Stimulated activated CD8-positive, alpha-beta memory T cell treated with anti-CD3 and anti-CD28 coated beads, Interleukin-12 subunit alpha, Interleukin-12 subunit beta, amount 100 ng/mL, for 4 hours (primary cell): ENCODE measurements at regions not wholly inside any gene's neighbourhood (a gene's known extent, or its start where the extent isn't known, plus 50 kb on each side); places are given as distances from the start of the nearest gene placed in this dataset.
"Not testable (repeated sequence)": the region's sequence is repeated elsewhere in the genome, so short reads cannot be mapped to it uniquely, and the experiment has no call there.

Source experiments
- DNase-seq: peaks from one replicate; pipeline ENCODE4 v3.0.0-alpha.2; 2020; ENCODE audit warnings: low read depth

DNA sequence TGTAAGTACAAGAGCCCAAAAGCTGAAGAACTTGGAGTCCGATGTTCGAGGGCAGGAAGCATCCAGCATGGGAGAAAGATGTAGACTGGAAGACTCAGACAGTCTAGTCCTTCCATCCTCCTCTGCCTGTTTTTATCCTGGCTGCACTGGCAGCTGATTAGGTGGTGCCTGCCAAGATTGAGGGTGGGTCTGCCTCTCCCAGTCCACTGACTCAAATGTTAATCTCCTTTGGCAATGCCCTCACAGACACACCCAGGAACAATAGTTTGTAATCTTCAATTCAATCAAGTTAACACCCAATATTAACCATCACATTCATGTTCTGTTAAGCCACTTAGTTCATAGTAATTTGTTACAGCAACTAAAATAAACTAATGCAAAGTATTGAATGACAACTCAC is 904.4 kb upstream of the HS3ST1 start:
- not testable (repeated sequence) for DNase-seq

DNA sequence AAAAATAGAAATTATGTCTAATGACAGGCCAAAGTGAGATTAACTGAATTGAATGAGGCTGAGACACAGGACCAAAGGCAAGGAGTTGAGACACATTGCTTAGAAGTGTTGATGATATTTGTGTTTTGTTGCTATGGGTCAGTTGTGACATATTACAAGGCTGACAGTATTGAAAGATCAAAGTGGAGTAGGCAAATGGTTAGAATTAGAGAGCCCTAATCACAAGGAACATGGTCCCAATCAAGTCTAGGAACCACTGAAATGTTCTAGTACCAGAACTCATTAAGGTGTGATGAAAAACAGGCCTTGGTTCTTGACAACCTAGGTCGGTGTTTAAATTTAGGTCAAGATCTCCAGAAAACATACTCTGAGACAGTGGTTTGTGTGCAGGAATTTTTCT is 896.3 kb upstream of the HS3ST1 start:
- no peak for DNase-seq

DNA sequence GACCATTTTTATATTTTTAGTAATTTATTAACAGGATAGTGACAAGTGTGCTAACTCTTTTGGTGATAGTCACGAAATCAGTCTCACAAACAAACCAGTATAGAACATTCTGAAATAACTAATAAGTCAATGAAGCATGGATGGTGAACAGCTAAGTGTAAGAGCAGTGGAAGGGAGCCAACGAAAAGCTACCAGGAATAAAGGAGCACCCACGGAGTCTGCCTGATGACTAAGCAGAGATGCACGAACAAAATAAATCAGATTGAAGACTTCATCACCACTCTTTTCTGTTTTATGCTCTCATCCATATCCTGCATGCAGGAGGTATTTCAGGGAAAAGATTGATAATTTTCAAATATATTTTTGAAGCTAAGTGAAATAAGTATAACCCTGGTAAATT is 891.1 kb upstream of the HS3ST1 start:
- no peak for DNase-seq

DNA sequence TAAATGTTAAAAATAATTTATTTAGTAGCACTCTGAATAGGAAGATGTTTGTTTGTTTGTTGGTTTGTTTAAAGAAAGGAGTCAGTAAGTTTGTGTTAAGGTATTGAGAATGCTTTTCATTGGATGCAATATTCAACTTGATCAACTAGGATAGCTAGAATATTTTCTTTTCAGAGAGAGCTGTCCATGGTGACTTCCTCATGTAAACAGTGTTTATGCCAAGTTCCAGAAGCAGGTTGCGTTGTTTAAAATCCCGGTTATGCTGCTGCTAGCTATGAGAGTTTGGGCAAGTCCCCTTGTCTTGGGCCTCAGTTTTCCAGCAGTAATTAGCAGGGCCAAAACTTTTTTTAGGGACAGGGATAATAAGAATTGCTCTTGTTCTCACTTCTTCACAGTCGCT is 876.2 kb upstream of the HS3ST1 start:
- no peak for DNase-seq

DNA sequence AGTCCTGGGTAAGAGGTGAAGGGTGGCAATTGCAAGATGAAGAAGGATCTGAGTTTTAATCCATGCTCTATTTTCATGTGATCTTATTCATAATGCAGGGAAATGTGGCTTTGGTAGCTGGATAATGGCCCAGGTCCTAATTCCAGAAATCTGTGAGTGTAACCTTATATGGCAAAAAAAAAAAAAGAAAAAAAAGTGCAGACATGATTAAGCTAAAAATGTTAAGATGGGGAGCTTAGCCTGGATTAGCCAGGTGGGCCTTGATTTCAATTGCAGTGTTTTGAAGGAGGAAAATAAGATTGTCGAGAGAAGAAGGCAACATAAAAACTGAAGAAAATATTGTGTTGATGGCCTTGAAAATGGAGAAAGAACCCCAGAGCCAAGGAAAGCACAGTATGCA is 867.7 kb upstream of the HS3ST1 start:
- DNase-seq, result no peak

DNA sequence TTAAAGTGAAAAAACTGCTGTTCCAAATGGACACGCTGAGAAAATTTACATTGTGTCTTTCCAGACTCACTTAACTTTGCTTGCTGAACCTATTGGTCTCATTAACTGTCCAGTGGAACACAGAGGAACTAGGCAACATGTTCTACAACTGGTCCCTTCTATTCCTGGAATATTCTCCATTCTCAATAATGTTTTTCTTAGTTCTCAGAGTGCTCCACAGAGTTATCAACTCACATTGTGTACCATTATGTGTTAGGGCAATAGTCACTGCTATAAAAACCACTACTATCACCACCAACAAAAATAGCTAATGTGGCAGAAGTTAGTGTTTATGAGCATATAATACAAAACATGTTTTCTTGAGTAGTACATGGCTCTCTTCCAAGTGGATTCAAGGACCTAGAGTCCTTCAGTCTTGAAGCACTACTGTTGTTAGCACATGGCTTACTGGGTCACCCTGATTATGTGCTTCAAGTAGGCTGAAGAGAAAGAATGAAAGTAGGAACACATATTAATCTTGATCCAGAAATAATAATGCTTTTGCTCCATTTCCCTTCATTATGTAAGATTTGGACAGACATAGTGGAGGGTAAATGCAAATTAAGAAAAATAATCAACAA is 865.3 kb upstream of the HS3ST1 start:
- DNase-seq, result no peak

DNA sequence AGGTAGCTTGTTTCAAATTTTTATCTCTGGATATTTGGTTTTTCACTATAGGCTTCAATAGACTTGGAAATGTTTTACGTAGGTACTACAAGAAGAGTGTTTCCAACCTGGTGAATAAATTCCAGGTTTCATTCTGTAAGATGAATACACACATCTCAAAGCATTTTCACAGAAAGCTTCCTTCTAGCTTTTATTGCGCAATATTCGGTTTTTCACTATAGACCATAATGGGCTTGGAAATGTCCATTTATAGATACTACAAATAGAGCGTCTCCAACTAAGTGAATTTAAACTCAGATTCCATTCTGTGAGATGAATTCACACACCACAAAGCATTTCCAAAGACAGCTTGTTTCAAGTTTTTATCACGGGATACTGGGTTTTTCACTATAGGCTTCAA is 857.7 kb upstream of the HS3ST1 start:
- no peak for DNase-seq

DNA sequence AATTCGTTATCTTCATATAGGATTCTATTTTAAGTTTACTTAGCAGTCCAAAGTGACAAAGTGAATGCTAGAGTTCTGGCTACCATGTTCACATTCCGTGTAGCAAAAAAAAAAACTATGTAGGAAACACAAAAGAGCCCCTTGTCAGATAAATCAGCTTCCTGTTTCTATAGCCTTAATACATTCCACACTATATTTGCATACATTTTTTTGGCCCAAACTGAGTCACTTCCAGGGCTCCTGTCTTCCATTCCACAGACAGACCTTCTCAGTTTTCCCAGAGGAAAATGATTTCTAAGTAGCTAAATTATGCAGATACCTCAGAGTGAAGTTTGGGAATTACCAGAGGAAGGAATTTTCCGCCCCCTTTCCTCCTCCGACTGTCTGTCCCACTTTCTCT is 841.9 kb upstream of the HS3ST1 start:
- no peak for DNase-seq

DNA sequence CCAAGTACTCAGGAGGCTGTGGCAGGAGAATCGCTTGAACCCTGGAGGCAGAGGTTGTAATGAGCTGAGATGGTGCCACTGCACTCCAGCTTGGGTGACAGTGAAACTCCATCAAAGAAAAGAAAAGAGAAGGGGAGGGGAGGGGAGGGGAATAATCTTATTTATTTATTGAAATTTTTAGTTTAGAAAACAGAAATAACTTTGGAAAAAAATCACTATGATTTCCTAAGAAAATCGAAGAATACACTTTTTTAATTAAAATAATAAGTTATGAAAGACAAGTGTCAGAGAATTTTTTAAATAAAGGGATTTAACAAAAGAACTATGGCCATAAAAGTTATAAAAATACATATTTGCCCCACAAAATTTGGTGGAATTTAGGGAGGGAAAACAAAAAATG is 836.9 kb upstream of the HS3ST1 start:
- DNase-seq, result no peak

DNA sequence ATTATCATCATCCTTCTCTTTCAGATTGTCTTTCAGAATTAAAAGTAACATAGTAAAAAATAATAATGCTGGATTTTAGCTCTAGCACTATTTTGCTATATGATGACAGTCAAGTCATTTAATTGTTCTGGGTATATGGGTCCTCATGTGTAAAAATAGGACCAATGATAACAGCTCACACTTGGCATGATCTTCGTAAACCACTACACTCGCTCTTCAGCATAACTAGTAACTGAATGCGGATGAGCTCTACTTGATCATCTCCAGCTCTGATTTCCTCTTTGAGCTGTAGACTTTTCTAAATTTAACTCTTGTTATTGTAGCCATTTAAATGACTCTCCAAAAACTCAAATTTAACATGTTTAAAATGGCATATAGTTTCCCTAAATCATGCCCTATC is 831.8 kb upstream of the HS3ST1 start:
- no peak for DNase-seq

DNA sequence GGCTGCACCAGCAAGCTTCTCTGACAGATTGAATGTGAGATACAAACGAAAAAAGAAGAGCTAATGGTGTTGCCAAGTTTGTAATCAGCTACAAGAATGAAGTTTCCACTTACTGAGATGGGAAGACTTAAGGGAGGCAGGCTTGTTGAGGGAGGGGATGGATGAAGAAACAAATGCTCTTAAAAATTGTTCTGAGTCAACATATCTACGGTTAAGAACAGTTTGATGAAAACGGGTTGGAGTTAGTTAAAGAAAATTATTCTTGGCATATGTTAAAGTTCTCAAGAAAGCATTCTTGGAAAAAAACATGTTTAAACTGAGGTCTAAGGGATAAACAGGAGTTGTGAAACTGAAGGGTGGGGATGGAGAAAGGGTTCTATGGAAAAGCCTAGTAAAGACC is 816.3 kb upstream of the HS3ST1 start:
- no peak for DNase-seq

DNA sequence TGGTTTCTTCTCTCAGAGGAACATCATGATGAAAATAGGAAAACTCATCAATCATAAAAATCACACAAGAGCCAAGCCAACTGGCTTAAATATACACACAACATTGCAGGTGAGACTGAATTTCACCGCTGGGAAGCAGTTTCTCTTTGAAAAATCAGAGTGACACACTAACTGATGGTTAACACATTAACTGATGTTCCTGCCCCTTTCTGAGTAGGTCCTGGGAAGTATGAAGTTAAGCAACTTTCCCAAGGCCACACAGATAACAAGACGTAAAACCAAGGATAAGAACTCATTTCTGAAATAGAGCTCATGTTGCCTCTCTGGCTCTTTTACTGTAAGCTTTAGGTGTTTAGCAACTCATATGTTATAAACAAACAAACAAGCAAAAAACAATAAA is 813.7 kb upstream of the HS3ST1 start:
- DNase-seq, result no peak

DNA sequence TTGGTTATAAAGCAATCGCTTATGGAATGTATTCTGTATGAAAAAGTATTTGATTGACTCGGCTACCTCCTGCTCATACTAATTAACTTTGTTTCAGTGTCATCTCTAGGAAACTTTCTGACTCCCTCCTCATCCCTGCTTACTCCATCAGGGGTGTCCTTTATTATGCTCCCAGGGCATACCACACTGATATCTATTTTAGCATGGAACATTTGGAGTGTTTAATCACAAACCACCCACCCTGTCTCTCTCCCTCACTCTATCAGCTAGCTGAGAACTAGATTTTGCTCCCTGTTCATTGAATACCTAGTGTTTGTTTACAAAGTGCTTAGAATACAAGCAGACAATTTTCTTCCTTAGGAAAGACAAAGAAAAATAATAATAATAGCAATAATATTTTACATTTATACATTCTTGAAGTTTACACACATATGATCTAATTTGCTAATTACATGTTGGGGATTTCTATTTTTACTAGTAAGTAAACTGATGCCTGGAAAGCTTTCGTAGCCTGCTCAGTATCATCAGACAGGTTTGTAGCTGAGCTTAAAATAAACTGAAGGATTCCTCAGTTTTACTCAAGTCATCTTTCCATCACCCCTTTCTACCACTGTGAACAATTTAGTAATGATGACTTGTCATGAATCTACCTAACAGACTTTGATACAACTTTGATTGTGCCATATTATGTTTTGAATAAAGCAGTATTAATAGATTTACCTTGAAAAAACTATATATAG is 811.4 kb upstream of the HS3ST1 start:
- no peak for DNase-seq

DNA sequence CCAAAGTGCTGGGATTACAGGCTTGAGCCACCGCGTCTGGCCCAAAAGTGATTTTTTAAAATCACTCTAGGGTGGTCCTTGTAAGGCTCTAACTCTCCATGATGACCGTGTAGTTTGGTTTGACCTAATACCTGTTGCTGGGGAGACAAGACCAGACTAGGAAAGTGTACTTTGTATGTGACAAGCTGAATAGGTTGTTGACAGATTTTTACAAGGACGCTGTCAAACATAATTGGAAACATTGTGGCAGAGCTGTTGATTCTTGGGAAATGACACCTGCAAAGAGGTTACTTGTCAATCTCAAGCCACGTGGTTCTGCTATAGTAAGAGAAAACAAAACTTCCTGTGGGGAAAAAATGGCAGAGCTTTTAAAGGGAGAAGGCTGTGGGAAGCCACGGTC is 802.4 kb upstream of the HS3ST1 start:
- no peak for DNase-seq

DNA sequence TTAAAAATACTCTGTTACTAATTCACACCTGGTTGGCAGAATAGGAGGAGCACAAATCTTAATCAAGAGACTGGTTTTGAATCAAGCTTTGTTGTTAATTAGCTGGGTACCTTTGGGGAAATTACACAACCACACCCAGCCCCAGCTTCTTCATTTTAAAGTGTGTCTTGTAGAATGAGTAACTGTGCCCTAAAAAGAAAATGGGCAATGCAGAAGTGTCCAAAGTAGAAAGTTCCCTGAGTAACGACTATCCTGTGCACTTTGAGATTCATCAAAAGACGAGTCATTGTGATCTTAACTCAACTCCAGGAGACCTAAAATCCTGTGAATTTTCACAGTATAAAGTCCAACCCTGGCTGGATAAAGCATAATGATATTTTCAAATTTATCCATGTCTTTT is 792.3 kb upstream of the HS3ST1 start:
- DNase-seq, result no peak

DNA sequence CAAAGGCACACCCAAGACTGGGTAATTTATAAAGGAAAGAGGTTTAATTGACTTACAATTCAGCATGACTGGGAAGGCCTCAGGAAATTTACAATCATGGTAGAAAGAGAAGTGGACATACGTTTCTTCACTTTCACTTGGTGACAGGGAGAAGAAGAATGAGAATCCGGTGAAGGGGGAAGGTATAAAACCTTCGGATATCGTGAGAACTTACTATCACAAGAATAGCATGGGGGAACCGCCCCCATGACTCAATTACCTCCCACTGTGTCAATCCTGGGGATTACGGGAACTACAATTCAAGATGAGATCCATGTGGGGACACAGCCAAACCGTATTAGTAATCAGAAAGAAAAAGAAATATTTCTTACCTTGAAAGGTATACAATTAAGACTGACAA is 782.9 kb upstream of the HS3ST1 start:
- DNase-seq, result no peak

DNA sequence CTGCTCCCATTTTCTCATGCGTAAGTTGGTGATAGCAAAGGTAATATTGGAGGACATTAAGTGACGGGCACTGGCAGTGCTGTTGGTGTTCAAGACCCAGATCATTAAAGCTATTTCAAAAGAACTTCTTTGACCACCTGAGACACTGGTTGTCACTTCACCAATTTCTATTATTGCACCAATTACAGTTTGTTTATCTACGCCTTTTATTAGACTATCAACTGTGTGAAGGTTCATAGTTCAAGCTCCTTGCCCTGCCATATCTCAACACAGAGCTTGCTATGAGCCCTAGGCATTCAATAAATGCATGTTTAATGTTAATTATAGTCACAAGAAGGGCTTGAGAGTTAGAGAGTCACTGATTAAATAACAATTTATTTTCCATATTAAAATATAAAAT is 778.7 kb upstream of the HS3ST1 start:
- DNase-seq, result no peak

DNA sequence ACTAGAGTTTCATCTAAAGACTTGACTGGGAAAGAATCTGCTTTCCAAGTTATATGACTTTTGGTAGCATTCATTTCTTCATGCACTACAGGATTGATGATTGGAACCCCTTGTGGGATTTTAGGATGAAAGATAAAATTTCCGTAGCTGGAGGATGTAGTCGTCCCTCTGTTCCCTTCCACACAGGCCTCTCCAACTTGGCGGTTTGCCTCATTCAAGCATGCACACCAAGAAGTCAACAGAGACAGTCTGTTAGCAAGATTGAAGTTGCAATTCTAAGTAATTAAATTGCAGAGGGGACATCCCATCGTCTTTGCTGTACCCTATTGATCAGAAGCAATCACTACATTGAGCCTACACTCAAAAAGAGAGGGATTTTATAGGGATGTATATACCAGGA is 777.4 kb upstream of the HS3ST1 start:
- no peak for DNase-seq

DNA sequence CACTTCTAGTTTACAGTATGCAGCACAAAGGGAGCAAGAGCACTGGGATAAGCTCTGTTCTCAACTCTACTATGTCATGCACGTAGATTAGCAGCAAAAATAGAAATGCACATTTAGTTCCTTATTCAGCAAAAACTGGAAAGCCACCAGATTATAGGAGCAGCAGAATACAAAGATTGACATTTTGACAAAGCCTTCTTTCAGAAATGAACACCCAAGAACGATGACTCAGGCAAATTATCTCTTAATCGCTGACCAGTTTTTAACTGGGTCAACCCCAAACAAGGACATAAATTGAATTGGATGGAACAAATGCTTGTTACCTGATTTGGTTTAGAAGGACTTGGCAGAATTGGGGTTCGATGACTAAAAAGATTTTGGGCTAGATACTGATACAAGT is 775.3 kb upstream of the HS3ST1 start:
- DNase-seq, result no peak

DNA sequence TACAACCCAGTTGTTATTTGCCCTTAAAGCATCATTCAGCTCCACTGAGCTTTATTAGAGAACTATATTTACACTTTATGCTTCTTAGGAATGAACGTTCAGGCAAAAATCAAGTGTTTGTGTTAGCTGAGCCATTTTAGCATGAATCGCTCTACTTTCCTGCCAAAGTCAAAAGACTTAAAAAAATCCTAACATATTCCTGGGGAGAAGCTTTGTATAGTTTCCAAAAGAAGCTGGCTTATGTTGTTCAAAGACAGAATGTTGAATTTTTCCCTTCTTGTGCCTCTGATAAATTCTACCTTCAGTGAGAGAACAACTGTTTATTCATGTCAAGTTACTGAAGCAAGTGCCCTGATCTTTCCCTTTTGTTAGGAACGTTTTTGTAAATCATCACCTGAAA is 771.5 kb upstream of the HS3ST1 start:
- DNase-seq, result no peak

DNA sequence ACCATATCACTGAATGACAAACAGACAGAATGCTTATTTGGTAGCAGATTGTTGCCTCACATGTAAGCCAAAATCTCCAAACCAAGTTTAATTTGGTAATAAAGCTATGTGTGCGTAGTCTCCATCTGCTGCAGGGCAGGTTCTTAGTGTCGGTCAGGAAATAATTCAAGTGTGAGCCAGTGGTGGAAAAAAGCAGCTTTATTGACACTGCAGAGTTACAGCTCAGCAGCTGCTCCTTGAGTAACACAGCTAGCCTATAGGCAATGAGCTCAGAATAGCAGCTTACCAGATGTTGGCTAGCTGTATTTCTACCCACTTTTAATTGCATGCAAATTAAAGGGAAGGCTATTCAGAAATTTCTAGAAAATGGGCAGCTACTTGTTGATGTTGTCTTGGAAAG is 757.8 kb upstream of the HS3ST1 start:
- no peak for DNase-seq

DNA sequence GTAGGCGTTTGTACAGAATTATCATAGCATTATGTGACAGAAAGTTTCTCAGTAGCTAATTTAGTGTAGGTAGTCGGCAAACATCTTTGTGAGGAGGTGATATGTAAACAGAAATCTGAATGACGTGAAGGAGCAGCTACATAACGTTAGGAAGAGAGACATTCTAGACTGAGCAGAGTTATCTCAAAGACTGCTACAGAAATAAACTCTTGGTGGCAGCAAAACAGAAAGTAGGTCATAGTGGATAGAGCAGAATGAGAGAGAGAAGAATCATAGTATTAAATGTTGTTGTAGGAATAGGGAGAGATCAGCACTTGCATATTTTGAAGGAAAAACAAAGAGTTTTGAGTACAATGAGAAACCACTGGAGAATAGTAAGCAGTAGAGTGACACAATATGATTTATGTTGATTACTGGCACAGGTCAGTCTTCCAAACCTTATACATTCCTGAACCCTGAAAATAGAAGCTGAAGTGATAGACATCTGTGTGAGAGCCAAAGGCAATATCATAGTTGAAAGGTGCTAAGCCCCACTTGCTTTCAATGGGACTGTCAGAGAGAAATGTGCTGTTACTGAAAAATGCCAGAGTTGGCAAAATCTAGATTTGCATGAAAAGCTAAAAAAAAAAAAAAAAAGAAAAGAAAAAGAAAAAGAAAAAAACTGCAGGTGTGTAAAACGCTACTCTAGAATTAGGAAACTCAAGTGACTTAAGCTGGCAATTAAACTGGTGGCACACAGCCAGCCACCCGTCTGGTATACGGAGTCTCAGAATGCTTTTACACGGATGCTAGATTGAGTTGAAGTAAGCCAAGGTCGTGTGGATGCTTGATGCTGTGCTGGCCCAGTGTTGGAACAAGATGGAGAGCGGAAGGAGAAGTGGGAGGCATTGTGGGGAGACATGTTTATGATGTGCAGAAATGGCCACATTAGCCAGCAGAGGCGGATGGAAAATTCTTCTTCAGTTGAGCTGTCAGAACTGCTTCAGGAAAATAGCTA is 750.2 kb upstream of the HS3ST1 start:
- no peak for DNase-seq

DNA sequence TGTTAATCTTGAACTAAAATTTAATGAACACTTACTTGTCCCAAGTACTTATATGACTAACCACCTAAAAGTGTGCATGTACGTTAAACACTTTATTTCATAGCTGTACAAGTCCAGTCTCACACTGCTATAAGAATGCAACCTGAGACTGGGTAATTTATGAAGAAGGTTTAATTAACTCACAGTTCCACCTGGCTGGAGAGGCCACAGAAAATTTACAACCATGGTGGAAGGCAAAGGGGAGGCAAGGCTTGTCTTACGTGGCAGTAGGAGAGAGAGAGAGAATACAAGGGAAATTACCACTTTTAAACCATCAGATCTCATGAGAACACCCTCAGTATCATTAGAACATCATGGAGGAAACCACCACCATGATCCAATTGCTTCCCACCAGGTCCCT is 748.7 kb upstream of the HS3ST1 start:
- no peak for DNase-seq
